OCI-LY3 (cell line): ENCODE measurements at regions not wholly inside any gene's neighbourhood (a gene's known extent, or its start where the extent isn't known, plus 50 kb on each side); places are given as distances from the start of the nearest gene placed in this dataset.

Source experiments
- CTCF ChIP-seq: fragments of 200-600, 300-600 bp; sonication (generic); IDR thresholded peaks from 2 replicates; pipeline ENCODE4 v1.5.1; 2014; ENCODE audit warnings: antibody characterized with exemption, low read length, low read depth
- EZH2phosphoT487 ChIP-seq: fragments of 200-600 bp; shearing (Covaris generic); IDR thresholded peaks from 2 replicates; pipeline ENCODE4 v1.6.1; 2018; ENCODE audit warnings: antibody characterized with exemption, mixed run types, low read depth

GRCh38 chr16:86299882-86300610, 210.3 kb upstream of the FOXF1 start:
- TF ChIP-seq EZH2phosphoT487 (no peak), CTCF (no peak)
